ENCODE measurements at regions not wholly inside any gene's neighbourhood (a gene's known extent, or its start where the extent isn't known, plus 50 kb on each side); places are given as distances from the start of the nearest gene placed in this dataset.

DNA sequence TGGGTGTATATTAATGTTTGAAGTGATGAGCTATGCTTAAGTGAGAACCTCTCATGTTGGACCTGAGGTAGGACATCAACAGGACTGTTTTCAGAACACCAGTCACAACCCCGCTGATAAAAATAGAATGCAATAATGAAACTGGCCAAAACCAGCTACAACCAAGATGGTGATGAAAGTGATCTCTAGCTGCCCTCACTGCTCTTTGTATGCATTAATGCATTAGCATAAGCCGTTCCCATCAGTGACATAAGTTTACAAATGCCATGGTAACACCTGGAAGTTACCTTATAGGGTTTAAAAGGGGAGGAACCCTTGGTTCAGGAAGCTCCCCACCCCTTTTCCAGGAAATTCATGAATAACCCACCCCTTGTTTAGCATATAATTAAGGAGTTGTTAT lies 672.5 kb upstream of the EEF2KMT start:
- TF ChIP-seq HNRNPLL (IDR thresholded peaks at IDR 0.05; ENCODE audit: low read depth, low read length, poor library complexity, severe bottlenecking) (no peak), ZNF550 (CRISPR knock-in tag; IDR thresholded peaks at IDR 0.05; ENCODE audit: borderline replicate concordance) (no peak), DPF2 (CRISPR knock-in tag; IDR thresholded peaks at IDR 0.05; ENCODE audit: borderline replicate concordance, low read depth) (no peak), FOXP1 (IDR thresholded peaks at IDR 0.05) (no peak), FOXP1 (CRISPR knock-in tag; IDR thresholded peaks at IDR 0.05) (no peak)
- TF ChIP-seq, protein P1, sequence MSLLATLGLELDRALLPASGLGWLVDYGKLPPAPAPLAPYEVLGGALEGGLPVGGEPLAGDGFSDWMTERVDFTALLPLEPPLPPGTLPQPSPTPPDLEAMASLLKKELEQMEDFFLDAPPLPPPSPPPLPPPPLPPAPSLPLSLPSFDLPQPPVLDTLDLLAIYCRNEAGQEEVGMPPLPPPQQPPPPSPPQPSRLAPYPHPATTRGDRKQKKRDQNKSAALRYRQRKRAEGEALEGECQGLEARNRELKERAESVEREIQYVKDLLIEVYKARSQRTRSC (CRISPR knock-in tag; IDR thresholded peaks at IDR 0.05; ENCODE audit: low read depth): no peak

Data from HepG2 (cell line).